ENCODE measurements at regions not wholly inside any gene's neighbourhood (a gene's known extent, or its start where the extent isn't known, plus 50 kb on each side); places are given as distances from the start of the nearest gene placed in this dataset.

- TF ChIP-seq TAF7 (optimal IDR thresholded peaks at IDR 0.05; ENCODE audit: borderline replicate concordance, low read depth, low read length) (no peak), CEBPB (IDR thresholded peaks at IDR 0.05; ENCODE audit: low read depth, low read length) (no peak)
Observed at GRCh38 chr16:73732681-73733080, 563.9 kb upstream of the PSMD7 start (continued).

All from H1 (cell line).